ENCODE measurements at regions not wholly inside any gene's neighbourhood (a gene's known extent, or its start where the extent isn't known, plus 50 kb on each side); places are given as distances from the start of the nearest gene placed in this dataset.

DNA sequence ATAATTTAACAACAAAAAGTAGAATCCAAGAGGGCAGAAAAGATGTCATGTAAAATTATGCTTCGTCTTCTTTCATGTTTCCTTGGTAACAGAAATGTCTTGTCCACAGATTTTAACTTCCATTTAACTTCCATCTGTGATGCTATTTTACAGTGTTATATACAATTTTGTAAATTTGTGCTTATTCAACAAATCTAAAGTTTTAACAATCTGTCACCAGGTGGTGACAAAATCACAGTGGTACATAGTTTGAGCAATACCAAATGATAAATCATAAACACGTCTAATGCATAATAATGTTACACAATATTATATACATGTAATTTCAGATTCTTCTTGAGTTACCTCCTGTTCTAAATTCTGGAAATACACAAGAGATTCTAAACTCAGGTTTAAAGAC, 784.4 kb upstream of the CELF2 start:
- TF ChIP-seq, protein P1, sequence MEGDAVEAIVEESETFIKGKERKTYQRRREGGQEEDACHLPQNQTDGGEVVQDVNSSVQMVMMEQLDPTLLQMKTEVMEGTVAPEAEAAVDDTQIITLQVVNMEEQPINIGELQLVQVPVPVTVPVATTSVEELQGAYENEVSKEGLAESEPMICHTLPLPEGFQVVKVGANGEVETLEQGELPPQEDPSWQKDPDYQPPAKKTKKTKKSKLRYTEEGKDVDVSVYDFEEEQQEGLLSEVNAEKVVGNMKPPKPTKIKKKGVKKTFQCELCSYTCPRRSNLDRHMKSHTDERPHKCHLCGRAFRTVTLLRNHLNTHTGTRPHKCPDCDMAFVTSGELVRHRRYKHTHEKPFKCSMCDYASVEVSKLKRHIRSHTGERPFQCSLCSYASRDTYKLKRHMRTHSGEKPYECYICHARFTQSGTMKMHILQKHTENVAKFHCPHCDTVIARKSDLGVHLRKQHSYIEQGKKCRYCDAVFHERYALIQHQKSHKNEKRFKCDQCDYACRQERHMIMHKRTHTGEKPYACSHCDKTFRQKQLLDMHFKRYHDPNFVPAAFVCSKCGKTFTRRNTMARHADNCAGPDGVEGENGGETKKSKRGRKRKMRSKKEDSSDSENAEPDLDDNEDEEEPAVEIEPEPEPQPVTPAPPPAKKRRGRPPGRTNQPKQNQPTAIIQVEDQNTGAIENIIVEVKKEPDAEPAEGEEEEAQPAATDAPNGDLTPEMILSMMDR (optimal IDR thresholded peaks at IDR 0.05 in 1 of 3, IDR thresholded peaks at IDR 0.05 in 1 of 3, conservative IDR thresholded peaks at IDR 0.05 in 1 of 3; ENCODE audit: extremely low read depth in 1 of 3, insufficient read depth in 2 of 3, low read length in 3 of 3), result no peak
- TF ChIP-seq EZH2 (IDR thresholded peaks at IDR 0.05; ENCODE audit: low read length), result no peak
- Histone ChIP-seq H3K79me2 (ENCODE audit: control insufficient read depth, insufficient read depth, low read length) (no peaks in the 10 kb centered on the region), H3K9me1 (ENCODE audit: control insufficient read depth, extremely low read depth, insufficient read depth, low read length) (no peaks in the 10 kb centered on the region), H3K4me1 (ENCODE audit: control insufficient read depth, extremely low read depth, insufficient read depth, low read length) (no peaks in the 10 kb centered on the region), H3K36me3 (ENCODE audit: control insufficient read depth in 2 of 2, extremely low read depth in 1 of 2, insufficient read depth in 2 of 2, low read length in 2 of 2) (no peaks in the 10 kb centered on the region), H4K20me1 (ENCODE audit: control insufficient read depth, extremely low read depth, insufficient read depth, low read length) (no peaks in the 10 kb centered on the region), H3K9ac (ENCODE audit: control insufficient read depth, extremely low read depth, insufficient read depth, low read length) (no peak overlapping the region), H3K9me3 (ENCODE audit: control insufficient read depth, low read depth, low read length) (no peaks in the 10 kb centered on the region), H3K27me3 (ENCODE audit: control insufficient read depth, extremely low read depth, insufficient read depth, low read length) (no peaks in the 10 kb centered on the region), H2AFZ (ENCODE audit: control insufficient read depth, low read length) (no peak overlapping the region), H3K27ac (ENCODE audit: control insufficient read depth, insufficient read depth, low read length) (no peak overlapping the region), H3K4me2 (ENCODE audit: control insufficient read depth, extremely low read depth, insufficient read depth, low read depth, low read length) (no peak overlapping the region), H3K4me3 (ENCODE audit: control insufficient read depth in 2 of 3, extremely low read depth in 1 of 3, insufficient read depth in 2 of 3, low read depth in 1 of 3, low read length in 3 of 3) (no peak overlapping the region)
- FAIRE-seq (no peak), DNase-seq (ENCODE audit: low read depth, low spot score) (no peak)
- dilution Hi-C loops (cut with MboI; ENCODE audit: extremely low pct_ligation_motif_present, low sequenced_read_pairs), result no loop called here

- Histone ChIP-seq H3K27ac (ENCODE audit: control insufficient read depth, insufficient read depth, low read length) (no peak overlapping the region), H3K27me3 (ENCODE audit: control insufficient read depth, extremely low read depth, insufficient read depth, low read length) (no peaks in the 10 kb centered on the region), H2AFZ (ENCODE audit: control insufficient read depth, low read length) (no peak overlapping the region), H4K20me1 (ENCODE audit: control insufficient read depth, extremely low read depth, insufficient read depth, low read length) (no peaks in the 10 kb centered on the region), H3K4me1 (ENCODE audit: control insufficient read depth, extremely low read depth, insufficient read depth, low read length) (no peaks in the 10 kb centered on the region), H3K79me2 (ENCODE audit: control insufficient read depth, insufficient read depth, low read length) (no peaks in the 10 kb centered on the region), H3K9me1 (ENCODE audit: control insufficient read depth, extremely low read depth, insufficient read depth, low read length) (no peaks in the 10 kb centered on the region), H3K4me3 (ENCODE audit: control insufficient read depth in 2 of 3, extremely low read depth in 1 of 3, insufficient read depth in 2 of 3, low read depth in 1 of 3, low read length in 3 of 3) (no peak overlapping the region), H3K36me3 (ENCODE audit: control insufficient read depth in 2 of 2, extremely low read depth in 1 of 2, insufficient read depth in 2 of 2, low read length in 2 of 2) (no peaks in the 10 kb centered on the region), H3K9ac (ENCODE audit: control insufficient read depth, extremely low read depth, insufficient read depth, low read length) (no peak overlapping the region), H3K9me3 (ENCODE audit: control insufficient read depth, low read depth, low read length) (no peaks in the 10 kb centered on the region), H3K4me2 (ENCODE audit: control insufficient read depth, extremely low read depth, insufficient read depth, low read depth, low read length) (no peak overlapping the region)
- dilution Hi-C loops (cut with MboI; ENCODE audit: extremely low pct_ligation_motif_present, low sequenced_read_pairs), result no loop called here
- TF ChIP-seq, protein P1 (optimal IDR thresholded peaks at IDR 0.05 in 1 of 3, IDR thresholded peaks at IDR 0.05 in 1 of 3, conservative IDR thresholded peaks at IDR 0.05 in 1 of 3; ENCODE audit: extremely low read depth in 1 of 3, insufficient read depth in 2 of 3, low read length in 3 of 3), result no peak
- no peak for TF ChIP-seq EZH2 (IDR thresholded peaks at IDR 0.05; ENCODE audit: low read length)
- no peak for FAIRE-seq
- no peak for DNase-seq (ENCODE audit: low read depth, low spot score)
Measured at GRCh38 chr10:10235003-10235402, 782.7 kb upstream of the CELF2 start.
